H9 (cell line): ENCODE measurements at regions not wholly inside any gene's neighbourhood (a gene's known extent, or its start where the extent isn't known, plus 50 kb on each side); places are given as distances from the start of the nearest gene placed in this dataset.

ENCODE experiments used
- DNase-seq: peaks from one replicate; pipeline ENCODE4 v3.0.0-alpha.2; 2017
- H2AFZ ChIP-seq: one replicate; pipeline ENCODE4 v1.6.1; 2013; ENCODE audit warnings: mild to moderate bottlenecking, low read length, control low read depth, moderate library complexity
- H2AK5ac ChIP-seq: 2 replicates; pipeline ENCODE4 v1.6.1; 2013; ENCODE audit warnings: low read length, control low read depth, mixed read lengths; ENCODE audit not compliant: insufficient read length
- H2BK120ac ChIP-seq: one replicate; pipeline ENCODE4 v1.6.1; 2013; ENCODE audit warnings: low read depth, mild to moderate bottlenecking, low read length, control low read depth, inconsistent platforms; ENCODE audit not compliant: poor library complexity, severe bottlenecking
- H2BK12ac ChIP-seq: 2 replicates; pipeline ENCODE4 v1.6.1; 2013; ENCODE audit warnings: low read length, control low read depth, mixed read lengths, low read depth; ENCODE audit not compliant: insufficient read length
- H2BK15ac ChIP-seq: 2 replicates; pipeline ENCODE4 v1.6.1; 2013; ENCODE audit warnings: low read depth, low read length, control low read depth
- H2BK20ac ChIP-seq: one replicate; pipeline ENCODE4 v1.6.1; 2013; ENCODE audit warnings: low read depth, mild to moderate bottlenecking, low read length, control low read depth, inconsistent platforms; ENCODE audit not compliant: poor library complexity, severe bottlenecking
- H2BK5ac ChIP-seq: 2 replicates; pipeline ENCODE4 v1.6.1; 2013; ENCODE audit warnings: low read length, control low read depth, mixed read lengths; ENCODE audit not compliant: insufficient read length
- H3K14ac ChIP-seq: 2 replicates; pipeline ENCODE4 v1.6.1; 2013; ENCODE audit warnings: low read length, control low read depth; ENCODE audit not compliant: insufficient read depth
- H3K18ac ChIP-seq: 2 replicates; pipeline ENCODE4 v1.6.1; 2013; ENCODE audit warnings: low read depth, mild to moderate bottlenecking, mixed read lengths, low read length, control low read depth; ENCODE audit not compliant: insufficient read length
- H3K23ac ChIP-seq: 2 replicates; pipeline ENCODE4 v1.6.1; 2013; ENCODE audit warnings: low read length, control low read depth, mixed read lengths, low read depth; ENCODE audit not compliant: insufficient read length
- H3K23me2 ChIP-seq: 2 replicates; pipeline ENCODE4 v1.6.1; 2013; ENCODE audit warnings: low read depth, mild to moderate bottlenecking, mixed read lengths, low read length, control low read depth; ENCODE audit not compliant: insufficient read length, poor library complexity, severe bottlenecking
- H3K27ac ChIP-seq: 2 replicates; pipeline ENCODE4 v1.5.1; 2013; ENCODE audit warnings: low read length, control low read depth, mixed read lengths, low read depth; ENCODE audit not compliant: insufficient read length
- H3K27me3 ChIP-seq: 2 replicates; pipeline ENCODE4 v1.6.1; 2013; ENCODE audit warnings: low read length, control low read depth, inconsistent platforms; ENCODE audit not compliant: insufficient read depth
- H3K4ac ChIP-seq: 2 replicates; pipeline ENCODE4 v1.6.1; 2013; ENCODE audit warnings: low read depth, mild to moderate bottlenecking, control low read depth, inconsistent platforms, low read length, moderate library complexity
- H3K4me1 ChIP-seq: 2 replicates; pipeline ENCODE4 v1.6.1; 2013; ENCODE audit warnings: low read length, control low read depth, inconsistent platforms; ENCODE audit not compliant: insufficient read depth
- H3K4me2 ChIP-seq: 2 replicates; pipeline ENCODE4 v1.6.1; 2013; ENCODE audit warnings: low read length, control low read depth, mixed read lengths; ENCODE audit not compliant: insufficient read length, insufficient read depth
- H3K56ac ChIP-seq: 2 replicates; pipeline ENCODE4 v1.6.1; 2013; ENCODE audit warnings: low read depth, mild to moderate bottlenecking, mixed read lengths, low read length, control low read depth; ENCODE audit not compliant: insufficient read length
- H3K79me1 ChIP-seq: 2 replicates; pipeline ENCODE4 v1.6.1; 2013; ENCODE audit warnings: low read depth, mild to moderate bottlenecking, moderate library complexity, low read length, control low read depth, inconsistent platforms; ENCODE audit not compliant: insufficient read depth, poor library complexity, severe bottlenecking
- H3K79me2 ChIP-seq: 2 replicates; pipeline ENCODE4 v1.6.1; 2013; ENCODE audit warnings: low read length, control low read depth, inconsistent platforms; ENCODE audit not compliant: insufficient read depth
- H3K9ac ChIP-seq: 2 replicates; pipeline ENCODE4 v1.6.1; 2013; ENCODE audit warnings: low read length, control low read depth, mixed read lengths; ENCODE audit not compliant: insufficient read length; ENCODE audit errors: extremely low read depth
- H3K9me3 ChIP-seq: one replicate; pipeline ENCODE4 v1.6.1; 2013; ENCODE audit warnings: low read depth, low read length, inconsistent platforms; ENCODE audit not compliant: control insufficient read depth
- H3T11ph ChIP-seq: one replicate; pipeline ENCODE4 v1.6.1; 2013; ENCODE audit warnings: mild to moderate bottlenecking, low read length, control low read depth, inconsistent platforms
- H4K20me1 ChIP-seq: one replicate; pipeline ENCODE4 v1.6.1; 2013; ENCODE audit not compliant: control insufficient read depth, insufficient read length, insufficient read depth
- H4K5ac ChIP-seq: 2 replicates; pipeline ENCODE4 v1.6.1; 2013; ENCODE audit warnings: low read depth, mild to moderate bottlenecking, mixed read lengths, low read length, control low read depth; ENCODE audit not compliant: insufficient read length
- H4K8ac ChIP-seq: replicated peaks from 2 replicates; pipeline ENCODE4 v1.6.1; 2013; ENCODE audit warnings: low read length, control low read depth, mixed read lengths, low read depth; ENCODE audit not compliant: insufficient read length
- H4K91ac ChIP-seq: 2 replicates; pipeline ENCODE4 v1.6.1; 2013; ENCODE audit warnings: low read depth, mild to moderate bottlenecking, moderate library complexity, mixed read lengths, low read length, control low read depth; ENCODE audit not compliant: insufficient read length
- H3K27ac Mint-ChIP-seq, 3 experiments: 2 replicates in 2 of 3; 3 replicates in 1 of 3; pipeline ENCODE4 v1.8.0; 2020 to 2021; ENCODE audit warnings: mixed read lengths in 3 of 3, mild to moderate bottlenecking in 1 of 3, moderate library complexity in 1 of 3
- H3K27me3 Mint-ChIP-seq: 2 replicates; pipeline ENCODE4 v1.8.0; 2021; ENCODE audit warnings: low read depth, mild to moderate bottlenecking, moderate library complexity, mixed read lengths
- H3K36me3 Mint-ChIP-seq, 3 experiments: 2 replicates in 2 of 3; 3 replicates in 1 of 3; pipeline ENCODE4 v1.8.0; 2020 to 2021; ENCODE audit warnings: low read depth in 3 of 3, mixed read lengths in 3 of 3; ENCODE audit not compliant: insufficient read depth in 1 of 3
- H3K4me1 Mint-ChIP-seq, 2 experiments: 2 replicates each; pipeline ENCODE4 v1.8.0; 2020; ENCODE audit warnings: mixed read lengths in 2 of 2
- H3K4me3 Mint-ChIP-seq, 2 experiments: 2 replicates in 1 of 2; 3 replicates in 1 of 2; pipeline ENCODE4 v1.8.0; 2020 to 2021; ENCODE audit warnings: mild to moderate bottlenecking in 2 of 2, mixed read lengths in 2 of 2, moderate library complexity in 1 of 2
- H3K9me3 Mint-ChIP-seq, 2 experiments: 2 replicates in 1 of 2; 3 replicates in 1 of 2; pipeline ENCODE4 v1.8.0; 2020; ENCODE audit warnings: mild to moderate bottlenecking in 2 of 2, mixed read lengths in 2 of 2, moderate library complexity in 1 of 2
- CTCF ChIP-seq: fragments of 200-600 bp; sonication (generic); conservative IDR thresholded peaks from 3 replicates; pipeline ENCODE4 v1.8.0; 2021; ENCODE audit warnings: antibody characterized with exemption, mild to moderate bottlenecking
- WGBS: extraction: QIAGEN DNeasy Blood & Tissue Kit; methylation state at CpG from one replicate; pipeline ENCODE4 v1.1.7; 2013; ENCODE audit warnings: missing lambda C conversion rate, low lambda C conversion rate, mixed read lengths; ENCODE audit not compliant: insufficient read length; ENCODE audit errors: extremely low coverage; 5-methylcytosine and 5-hydroxymethylcytosine counted together

DNA sequence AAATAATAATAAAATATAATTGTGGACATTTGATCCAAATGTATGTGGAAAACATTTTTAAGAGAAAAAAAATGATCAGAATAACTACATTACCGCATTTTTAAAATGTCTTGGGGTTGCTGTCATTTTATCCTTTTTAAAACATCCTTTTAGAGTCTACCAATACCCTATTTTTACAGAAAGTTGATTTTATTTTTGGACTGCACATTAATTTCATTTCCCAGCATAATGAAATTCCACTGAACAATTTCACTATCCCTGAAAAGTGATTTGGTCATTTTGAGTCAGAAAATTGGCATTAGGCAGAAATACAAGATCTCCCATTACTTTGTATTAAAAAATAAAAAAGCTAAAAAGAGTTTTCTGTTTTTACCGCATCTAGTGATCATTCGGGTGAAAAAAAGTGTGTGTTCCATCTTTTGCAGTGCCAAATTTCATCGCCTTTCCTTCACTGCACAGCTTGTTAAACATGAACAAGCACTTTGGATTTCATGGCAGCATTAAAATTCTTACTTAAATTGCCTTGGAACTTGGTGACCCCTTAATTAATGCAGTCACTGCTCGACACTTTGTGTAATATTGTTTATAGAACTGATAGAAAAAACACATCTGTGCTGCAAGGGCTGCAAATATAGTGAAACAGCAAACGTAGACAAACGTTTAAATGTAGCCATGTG, 611.7 kb downstream of the TSN start:
- Histone ChIP-seq H3K14ac (no peak overlapping the region), H3K27me3 (no peaks in the 10 kb centered on the region), H2BK15ac (no peak overlapping the region), H2AFZ (no peak overlapping the region), H4K8ac (no peak overlapping the region), H3K23me2 (no peaks in the 10 kb centered on the region), H3K56ac (no peak overlapping the region), H4K5ac (no peak overlapping the region), H3K4me1 (no peaks in the 10 kb centered on the region), H3T11ph (no peak overlapping the region), H2BK20ac (no peak overlapping the region), H3K23ac (no peak overlapping the region), H4K20me1 (no peaks in the 10 kb centered on the region), H3K9me3 (no peaks in the 10 kb centered on the region), H3K4ac (no peak overlapping the region), H3K18ac (no peak overlapping the region), H2AK5ac (no peak overlapping the region), H3K9ac (no peak overlapping the region), H2BK12ac (no peak overlapping the region), H2BK5ac (no peak overlapping the region), H2BK120ac (no peak overlapping the region), H3K79me2 (no peaks in the 10 kb centered on the region), H3K27ac (no peak overlapping the region), H4K91ac (no peak overlapping the region), H3K79me1 (no peaks in the 10 kb centered on the region), H3K4me2 (no peak overlapping the region)
- no peak for TF ChIP-seq CTCF
- no peak overlapping the region for H3K4me3 Mint-ChIP-seq
- H3K27ac Mint-ChIP-seq = no peak overlapping the region
- peaks cover 0 to 3% of the 10 kb centered on the region in 2 experiments; a peak in 1 of 4 replicates for H3K4me1 Mint-ChIP-seq
- no peaks in the 10 kb centered on the region; a peak in 1 of 7 replicates for H3K36me3 Mint-ChIP-seq
- no peak for DNase-seq
- no CpG with 5 or more reads among the region's 7 CpGs for WGBS
- H3K9me3 Mint-ChIP-seq = no peaks in the 10 kb centered on the region; a peak in 1 of 5 replicates
- H3K27me3 Mint-ChIP-seq = no peaks in the 10 kb centered on the region
